Right lobe of liver (tissue), 4 donors: ENCODE measurements at regions not wholly inside any gene's neighbourhood (a gene's known extent, or its start where the extent isn't known, plus 50 kb on each side); places are given as distances from the start of the nearest gene placed in this dataset.

Source experiments
- CTCF ChIP-seq, 4 donors: fragments of 200-600 bp in 3 of 4; fragments of 450-650 bp in 1 of 4; IDR thresholded peaks; one replicate each; pipeline versions ENCODE4 v1.5.1 to v1.8.0; 2016 to 2022; ENCODE audit warnings: antibody characterized with exemption in 4 of 4, mild to moderate bottlenecking in 2 of 4
- POLR2A ChIP-seq: fragments of 450-650 bp; IDR thresholded peaks from one replicate; pipeline ENCODE4 v1.6.1; 2017; ENCODE audit warnings: antibody characterized with exemption, mild to moderate bottlenecking
- donor health status: DM: no; HTN: no; CAD: no.
- donor health status: DM: no; HTN: no; CAD: no.
- donor health status: DM: no; HTN: yes; CAD: no.

- TF ChIP-seq POLR2A (no peak), CTCF (IDR thresholded peaks at IDR 0.05) (no peak)
Observed at GRCh38 chr6:140063021-140063399, 688.6 kb upstream of the CITED2 start.
